Erythroblast (primary cell): ENCODE measurements at regions not wholly inside any gene's neighbourhood (a gene's known extent, or its start where the extent isn't known, plus 50 kb on each side); places are given as distances from the start of the nearest gene placed in this dataset.

Experiments used
- GATA1 ChIP-seq: IDR thresholded peaks from 2 replicates; pipeline ENCODE4 v1.6.1; 2011; ENCODE audit warnings: low read depth, mild to moderate bottlenecking, control low read depth, low read length, moderate library complexity
- POLR2A ChIP-seq: IDR thresholded peaks from 2 replicates; pipeline ENCODE4 v1.6.1; 2011; ENCODE audit warnings: mild to moderate bottlenecking, low read length

DNA sequence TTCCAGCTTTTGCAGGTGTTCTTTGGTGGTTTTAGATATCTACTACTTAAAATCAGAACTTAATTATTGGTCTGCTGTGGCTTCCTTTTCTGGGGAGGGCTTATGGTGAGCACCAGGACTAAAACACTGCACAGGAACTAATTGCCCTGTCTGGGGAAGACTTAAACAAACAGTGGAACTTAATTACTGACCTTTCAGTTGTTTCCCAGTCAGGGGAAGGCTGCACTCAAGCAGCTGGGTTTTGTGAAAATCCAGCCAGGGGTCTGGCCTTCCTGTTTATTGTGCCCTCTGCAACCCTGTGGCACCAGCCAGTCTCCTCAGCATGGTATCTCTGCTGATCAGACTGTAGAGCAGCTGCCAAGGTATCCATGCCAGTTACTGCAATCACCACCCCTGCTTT, 398.2 kb downstream of the ADCYAP1 start:
- TF ChIP-seq POLR2A (no peak), GATA1 (no peak)
